ENCODE measurements at regions not wholly inside any gene's neighbourhood (a gene's known extent, or its start where the extent isn't known, plus 50 kb on each side); places are given as distances from the start of the nearest gene placed in this dataset.

GRCh38 chr22:49439373-49439772, 388.3 kb downstream of the BRD1 start:
- DNase-seq (ENCODE audit: low read depth, low spot score), result no peak

GRCh38 chr22:49437956-49438355, 389.7 kb downstream of the BRD1 start:
- no peak for DNase-seq (ENCODE audit: low read depth, low spot score)

GRCh38 chr22:49437356-49437755, 390.3 kb downstream of the BRD1 start:
- no peak for DNase-seq (ENCODE audit: low read depth, low spot score)

- DNase-seq (ENCODE audit: low read depth, low spot score), result no peak
These were observed 391.6 kb downstream of the BRD1 start for GRCh38 chr22:49436056-49436455.

GRCh38 chr22:49435596-49435995, 392.1 kb downstream of the BRD1 start:
- no peak for DNase-seq (ENCODE audit: low read depth, low spot score)

DNA sequence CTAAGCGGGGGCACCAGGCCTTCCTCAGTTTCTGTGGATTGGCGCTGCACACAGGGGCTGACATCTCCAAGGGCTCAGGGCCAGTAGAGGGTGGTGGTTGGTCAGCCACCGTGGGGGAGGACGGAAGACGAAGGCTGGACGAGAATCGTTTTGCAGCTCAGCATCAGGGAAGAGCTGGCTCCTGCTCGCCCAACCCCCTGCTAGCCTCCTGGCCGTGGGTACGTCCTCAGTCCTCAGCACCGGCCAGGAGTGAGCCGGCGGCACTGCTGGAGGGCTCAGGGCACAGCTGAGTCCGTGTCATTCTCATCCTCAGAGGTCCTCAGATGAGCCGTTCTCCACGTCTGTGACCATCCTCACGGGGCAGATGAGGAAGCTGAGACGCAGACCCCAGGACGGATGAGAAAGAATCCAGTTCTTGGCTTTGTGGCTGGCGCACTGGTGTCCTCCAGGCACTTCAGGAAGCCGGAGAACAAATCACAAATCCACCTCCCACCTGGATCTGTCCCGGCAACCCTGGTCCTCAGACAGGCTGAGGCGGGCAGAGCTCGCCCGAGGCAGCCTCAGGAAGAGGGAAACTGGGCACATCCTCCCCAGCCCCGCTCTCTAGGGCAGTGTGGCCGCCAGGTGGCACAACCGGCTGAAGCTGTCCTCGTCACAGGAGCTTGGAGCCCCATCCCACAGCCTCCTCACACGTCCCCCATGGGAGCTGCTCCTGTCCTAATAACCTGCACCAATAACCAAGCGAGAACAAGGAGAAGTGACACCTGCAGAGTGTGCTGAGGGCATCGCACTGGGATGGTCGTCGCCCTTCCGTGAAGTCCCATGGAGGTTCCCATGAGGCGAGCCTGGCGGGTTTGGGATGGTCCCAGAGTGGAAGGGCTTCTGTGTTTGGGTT, 393.7 kb downstream of the BRD1 start:
- DNase-seq (ENCODE audit: low read depth, low spot score), result no peak

DNA sequence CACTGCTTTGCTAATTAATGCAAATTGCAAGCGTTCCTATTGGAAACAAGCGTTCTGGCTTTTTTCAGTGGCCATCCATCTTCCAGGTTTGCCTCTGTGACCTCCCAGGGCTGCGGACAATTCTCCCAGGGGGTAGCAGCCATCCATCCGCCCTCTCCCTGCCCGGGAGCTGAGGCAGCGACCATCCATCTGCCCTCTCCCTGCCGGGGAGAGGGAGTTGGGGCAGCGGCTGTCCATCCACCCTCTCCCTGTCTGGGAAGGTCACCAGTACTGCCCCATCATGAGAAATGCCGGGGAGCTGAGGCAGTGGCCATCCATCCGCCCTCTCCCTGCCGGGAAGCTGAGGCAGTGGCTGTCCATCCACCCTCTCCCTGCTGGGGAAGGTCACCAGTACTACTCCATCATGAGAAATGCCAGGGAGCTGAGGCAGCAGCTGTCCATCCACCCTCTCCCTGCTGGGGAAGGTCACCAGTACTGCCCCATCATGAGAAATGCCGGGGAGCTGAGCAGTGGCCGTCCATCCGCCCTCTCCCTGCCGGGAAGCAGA, 394.7 kb downstream of the BRD1 start:
- no peak for DNase-seq (ENCODE audit: low read depth, low spot score)

GRCh38 chr22:49432211-49432896, 395.3 kb downstream of the BRD1 start:
- no peak for DNase-seq (ENCODE audit: low read depth, low spot score)

GRCh38 chr22:49431551-49431950, 396.1 kb downstream of the BRD1 start:
- no peak for DNase-seq (ENCODE audit: low read depth, low spot score)

DNA sequence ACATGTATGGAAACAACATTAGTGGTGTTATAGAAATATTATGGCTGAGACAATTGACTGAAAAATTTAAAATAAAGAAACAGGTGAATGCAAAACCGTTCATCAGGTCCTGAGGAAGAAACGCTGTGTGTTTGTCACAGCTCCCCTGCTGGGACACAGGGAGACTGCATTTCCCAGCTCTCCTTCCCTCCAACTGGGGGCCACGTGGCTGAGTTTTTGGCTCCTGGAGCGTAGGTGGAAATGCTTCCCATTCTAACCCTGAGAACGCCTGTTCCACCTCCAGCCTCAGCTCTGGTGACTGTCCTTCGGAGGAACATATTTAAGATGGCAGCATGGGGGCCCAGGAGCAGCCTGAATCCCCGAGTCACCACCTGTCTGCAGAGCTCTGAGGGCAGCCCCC, 398.6 kb downstream of the BRD1 start:
- no peak for DNase-seq (ENCODE audit: low read depth, low spot score)

- no peak for DNase-seq (ENCODE audit: low read depth, low spot score)
These were observed 399.7 kb downstream of the BRD1 start for GRCh38 chr22:49427941-49428340.

DNA sequence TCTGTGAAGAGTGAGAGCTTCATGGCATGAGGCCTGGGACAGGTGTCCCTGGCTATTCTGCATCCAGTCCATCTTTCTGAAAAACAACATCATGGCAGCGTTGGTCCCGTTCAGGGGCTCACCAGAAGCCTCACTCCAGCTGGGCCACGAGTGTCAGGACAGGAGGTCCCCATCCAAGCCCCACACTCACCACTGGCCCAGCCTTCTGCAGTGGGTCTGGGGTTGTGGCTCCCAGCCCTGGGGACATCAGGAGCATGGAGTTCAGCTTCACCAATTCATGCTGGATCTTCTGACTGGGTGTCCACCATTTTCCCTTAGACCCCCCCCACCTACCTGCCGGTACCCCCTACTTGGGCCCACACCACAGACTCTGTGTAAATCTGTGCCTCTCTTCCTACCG, 400.3 kb downstream of the BRD1 start:
- no peak for DNase-seq (ENCODE audit: low read depth, low spot score)

- no peak for DNase-seq (ENCODE audit: low read depth, low spot score)
These were observed 400.9 kb downstream of the BRD1 start for GRCh38 chr22:49426618-49427266.

- DNase-seq (ENCODE audit: low read depth, low spot score), result no peak
These were observed 401.6 kb downstream of the BRD1 start for GRCh38 chr22:49426098-49426497.

GRCh38 chr22:49425356-49425755, 402.3 kb downstream of the BRD1 start:
- DNase-seq (ENCODE audit: low read depth, low spot score), result no peak

GRCh38 chr22:49424893-49425270, 402.8 kb downstream of the BRD1 start:
- no peak for DNase-seq (ENCODE audit: low read depth, low spot score)

DNA sequence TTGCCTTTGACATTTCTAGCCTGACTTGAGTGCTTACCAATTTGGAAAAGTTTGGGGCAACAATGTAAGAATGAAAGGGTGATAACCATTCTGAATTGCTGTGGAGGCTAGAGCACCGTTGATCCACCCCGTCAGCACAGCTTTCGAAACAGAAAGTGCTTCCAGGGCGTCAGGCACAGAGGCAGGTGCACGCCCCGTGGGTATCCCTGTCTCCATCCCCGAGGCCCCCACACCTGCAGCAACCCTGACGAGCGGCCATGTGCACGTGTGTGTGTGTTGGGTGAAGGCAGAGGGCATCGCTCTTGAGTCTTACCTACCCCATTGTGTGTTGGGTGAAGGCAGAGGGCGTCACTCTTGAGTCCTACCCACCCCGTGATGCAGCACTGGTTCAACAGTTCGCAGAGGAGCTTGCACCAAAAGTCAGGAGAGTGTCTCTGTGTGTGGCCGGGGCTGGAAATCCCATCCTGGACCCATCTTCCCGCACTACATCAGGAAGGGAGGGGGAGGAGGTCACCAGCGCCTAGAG, 404.5 kb downstream of the BRD1 start:
- DNase-seq (ENCODE audit: low read depth, low spot score), result no peak

- DNase-seq (ENCODE audit: low read depth, low spot score), result no peak
These were observed 405.0 kb downstream of the BRD1 start for GRCh38 chr22:49422701-49423100.

DNA sequence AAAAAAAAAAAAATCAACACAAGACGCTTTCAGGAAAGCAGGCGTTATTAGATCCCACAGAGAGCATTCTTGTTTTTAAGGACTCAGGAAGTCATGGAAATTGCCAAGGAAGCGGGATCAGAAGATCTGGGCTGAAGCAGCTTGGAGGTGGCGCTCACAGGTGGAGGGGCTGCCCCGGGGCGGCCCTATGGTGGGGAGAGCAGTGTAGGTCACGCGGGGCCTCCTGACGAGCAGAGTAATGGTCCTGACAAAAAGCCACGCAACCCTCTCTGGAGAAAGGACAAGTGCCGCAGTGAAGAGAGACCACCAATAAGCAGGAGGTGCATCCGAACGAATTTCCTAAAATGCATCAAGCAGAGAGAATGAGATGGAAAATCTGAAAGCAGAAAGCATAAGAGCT, 407.0 kb downstream of the BRD1 start:
- DNase-seq (ENCODE audit: low read depth, low spot score), result no peak

DNA sequence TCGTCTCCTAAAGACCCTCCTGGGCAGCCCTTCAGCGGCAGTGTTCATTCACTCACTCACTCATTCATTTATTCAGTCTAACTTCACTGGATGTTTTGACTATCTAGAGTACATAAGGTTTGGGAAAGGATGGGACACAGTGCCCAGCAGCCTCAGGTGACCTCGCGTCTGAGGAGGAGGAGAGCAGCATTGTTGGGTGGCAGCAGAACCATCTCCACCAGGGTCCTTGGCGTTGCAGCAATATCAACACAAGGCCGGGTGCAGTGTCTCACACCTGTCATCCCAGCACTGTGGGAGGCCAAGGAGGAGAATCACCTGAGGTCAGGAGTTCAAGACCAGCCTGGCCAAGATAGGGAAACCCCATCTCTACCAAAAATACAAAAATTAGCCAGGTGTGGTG, 408.0 kb downstream of the BRD1 start:
- DNase-seq (ENCODE audit: low read depth, low spot score), result no peak

GRCh38 chr22:49418943-49419342, 408.7 kb downstream of the BRD1 start:
- DNase-seq (ENCODE audit: low read depth, low spot score), result no peak

DNA sequence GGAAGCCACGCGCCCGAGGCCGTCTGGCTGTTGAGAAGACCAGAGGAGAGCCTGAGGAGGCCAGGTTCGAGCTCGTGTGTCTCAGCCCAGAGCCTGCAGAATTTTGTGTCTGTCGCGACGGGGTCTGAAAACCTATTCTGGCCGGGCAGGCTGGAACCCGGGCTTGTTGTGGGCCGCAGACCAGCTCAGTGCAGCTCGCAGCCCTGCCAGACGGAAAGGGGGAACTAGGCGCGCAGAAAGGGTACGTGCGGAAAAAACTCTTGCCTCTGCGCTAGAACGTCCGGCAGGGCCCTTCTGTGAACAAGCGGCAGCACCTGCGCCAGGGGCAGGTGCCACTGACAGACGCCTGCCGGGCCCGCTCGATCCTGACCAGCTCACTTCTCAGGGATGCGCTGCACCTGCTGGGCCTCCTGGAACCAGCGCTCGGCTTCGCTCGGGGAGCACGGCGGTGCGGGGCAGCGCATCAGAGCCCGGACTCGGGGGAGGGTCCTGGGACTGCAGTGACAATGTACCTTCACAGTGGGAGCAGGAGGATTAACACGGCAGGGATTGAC, 409.3 kb downstream of the BRD1 start:
- DNase-seq (ENCODE audit: low read depth, low spot score), result no peak
